Panc1 (cell line): ENCODE measurements at regions not wholly inside any gene's neighbourhood (a gene's known extent, or its start where the extent isn't known, plus 50 kb on each side); places are given as distances from the start of the nearest gene placed in this dataset.
A peak's percentile ranks its signal among the peaks of the same experiment; 100 is the strongest.

ENCODE experiments used
- ATAC-seq: fragments of 200-7000 bp; cut with Tn5 transposase; 2 replicates; pipeline ENCODE4 v1.9.1; 2020; ENCODE audit warnings: mild to moderate bottlenecking, moderate library complexity
- BruUV-seq: library from RNA; stranded (reverse); fragments of 400-500 nt; replicated peaks from 2 replicates; lab custom pipeline; 2021; lab: Mats Ljungman, UMichigan
- CTCF ChIA-PET: fragments of 300-600 bp; sonication (Branson Sonifier 250); formaldehyde crosslinking; loops from one replicate; lab custom pipeline; 2022; ENCODE audit warnings: antibody characterized with exemption; lab: Charles Lee
- POLR2A ChIA-PET: fragments of 300-600 bp; sonication (Branson Sonifier 250); formaldehyde crosslinking; loops from one replicate; lab custom pipeline; 2022; ENCODE audit warnings: antibody characterized with exemption; lab: Charles Lee
- DNase-seq: peaks from one replicate; pipeline ENCODE4 v3.0.0-alpha.2; 2010; ENCODE audit warnings: low read depth, low spot score
- H3K27ac ChIP-seq: 2 replicates; pipeline ENCODE4 v1.5.1; 2011; ENCODE audit warnings: mild to moderate bottlenecking, low read length, inconsistent platforms
- H3K27me3 ChIP-seq: fragments of 200-500 bp; sonication (Bioruptor generic); 2 replicates; pipeline ENCODE4 v1.6.0; 2014; ENCODE audit warnings: low read length, inconsistent platforms; ENCODE audit not compliant: control insufficient read depth, insufficient read depth
- H3K36me3 ChIP-seq: fragments of 200-500 bp; sonication (Bioruptor generic); 2 replicates; pipeline ENCODE4 v1.5.1; 2014; ENCODE audit warnings: inconsistent platforms, mild to moderate bottlenecking, low read length, moderate library complexity; ENCODE audit not compliant: control insufficient read depth, insufficient read depth
- H3K4me1 ChIP-seq: 2 replicates; pipeline ENCODE4 v1.5.1; 2011; ENCODE audit warnings: inconsistent platforms, mild to moderate bottlenecking, low read length, moderate library complexity; ENCODE audit not compliant: control insufficient read depth, insufficient read depth
- H3K4me3 ChIP-seq, 2 experiments: 2 replicates each; pipeline ENCODE4 v1.5.1; 2011 to 2012; ENCODE audit warnings: low read depth in 2 of 2, low read length in 2 of 2, mild to moderate bottlenecking in 2 of 2, inconsistent platforms in 1 of 2, moderate library complexity in 1 of 2
- H3K9me3 ChIP-seq: fragments of 200-500 bp; sonication (Bioruptor generic); 2 replicates; pipeline ENCODE4 v1.5.1; 2014; ENCODE audit warnings: low read depth, mild to moderate bottlenecking, inconsistent platforms, low read length, moderate library complexity; ENCODE audit not compliant: control insufficient read depth, insufficient read depth
- CTCF ChIP-seq: fragments of 450-650 bp; IDR thresholded peaks from 2 replicates; pipeline ENCODE4 v1.5.1; 2017; ENCODE audit warnings: mild to moderate bottlenecking
- POLR2AphosphoS5 ChIP-seq: IDR thresholded peaks from 2 replicates; pipeline ENCODE4 v1.6.1; 2012; ENCODE audit warnings: mild to moderate bottlenecking, low read depth, low read length, moderate library complexity
- REST ChIP-seq, 2 experiments: IDR thresholded peaks; 2 replicates each; pipeline ENCODE4 v1.6.1; 2011 to 2012; ENCODE audit warnings: low read depth in 2 of 2, control low read depth in 1 of 2, low read length in 1 of 2, mild to moderate bottlenecking in 1 of 2, moderate library complexity in 1 of 2; ENCODE audit not compliant: insufficient read depth in 1 of 2
- SIN3A ChIP-seq: IDR thresholded peaks from 2 replicates; pipeline ENCODE4 v1.6.1; 2012; ENCODE audit warnings: low read depth, mild to moderate bottlenecking, low read length, moderate library complexity, borderline replicate concordance; ENCODE audit not compliant: insufficient read depth
- TCF7L2 ChIP-seq: IDR thresholded peaks from 2 replicates; pipeline ENCODE4 v1.6.1; 2011; ENCODE audit warnings: mild to moderate bottlenecking, low read depth, low read length, inconsistent platforms
- in situ Hi-C: cut with HindIII; loops from 2 replicates; pipeline ENCODE4 v1.10.0; 2016; ENCODE audit warnings: low sequenced_read_pairs, low pct_unique_long_range_greater_than_20kb
- intact Hi-C: fragments of 100-400 bp; cut with micrococcal nuclease; formaldehyde crosslinking; loops from one replicate; pipeline ENCODE4 v1.10.0; 2022; ENCODE audit not compliant: unreplicated experiment

- H3K4me3 ChIP-seq, result no peak overlapping the region
- ChIA-PET CTCF (no interaction called here), POLR2A (no interaction called here)
- in situ Hi-C loops, result no loop called here
- intact Hi-C loops, result no loop called here
- no peaks in the 10 kb centered on the region for H3K9me3 ChIP-seq
- ATAC-seq, result no peak
- no peaks in the 10 kb centered on the region for H3K4me1 ChIP-seq
- no peaks in the 10 kb centered on the region for H3K27me3 ChIP-seq
- no TSS peak for BruUV-seq
- DNase-seq, result no peak
- TF ChIP-seq POLR2AphosphoS5, result no peak
- no peak for TF ChIP-seq REST (IDR thresholded peaks at IDR 0.05; ENCODE audit: insufficient read depth in 1 of 2, low read depth in 2 of 2, low read length in 1 of 2)
- TF ChIP-seq CTCF, result no peak
- TF ChIP-seq SIN3A, result no peak
- no peak for TF ChIP-seq TCF7L2
- no peak overlapping the region for H3K27ac ChIP-seq
- no peaks in the 10 kb centered on the region for H3K36me3 ChIP-seq
Measured at GRCh38 chr11:122219791-122220190, 103.8 kb upstream of the BLID start.

- intact Hi-C loops (loop anchor here (1.0 kb wide), 1 partner anchor 290 kb away; no protein-coding TSS in a partner anchor), in situ Hi-C loops (no loop called here)
- ChIA-PET CTCF (interaction anchor here (0.6 to 1.3 kb wide), 3 partner anchors 94 to 460 kb away, joined by 3 to 5 read pairs (median 3); no protein-coding TSS in a partner anchor), POLR2A (no interaction called here)
- no peak overlapping the region for H3K4me3 ChIP-seq
- ATAC-seq, result peak; percentile 97
- no peaks in the 10 kb centered on the region for H3K9me3 ChIP-seq
- no peaks in the 10 kb centered on the region for H3K4me1 ChIP-seq
- no peaks in the 10 kb centered on the region for H3K36me3 ChIP-seq
- TF ChIP-seq TCF7L2, result no peak
- no peak for TF ChIP-seq SIN3A
- no peak for TF ChIP-seq REST (IDR thresholded peaks at IDR 0.05; ENCODE audit: insufficient read depth in 1 of 2, low read depth in 2 of 2, low read length in 1 of 2)
- peak; percentile 98 for TF ChIP-seq CTCF
- DNase-seq, result no peak
- H3K27ac ChIP-seq, result no peak overlapping the region
- H3K27me3 ChIP-seq, result no peaks in the 10 kb centered on the region
- BruUV-seq, result no TSS peak
Measured at GRCh38 chr11:122215244-122215992, 99.4 kb upstream of the BLID start.
